GM23338 (cell line): ENCODE measurements at regions not wholly inside any gene's neighbourhood (a gene's known extent, or its start where the extent isn't known, plus 50 kb on each side); places are given as distances from the start of the nearest gene placed in this dataset.

ENCODE experiments used
- ATAC-seq: fragments of 200-7000 bp; cut with Tn5 transposase; 3 replicates; pipeline ENCODE4 v1.9.1; 2020
- DNase-seq: peaks from one replicate; pipeline ENCODE4 v3.0.0-alpha.2; 2015; ENCODE audit warnings: low spot score
- H2AFZ ChIP-seq: fragments of 200-600 bp; sonication (generic); 2 replicates; pipeline ENCODE4 v1.8.0; 2016; ENCODE audit warnings: antibody characterized with exemption, mild to moderate bottlenecking, moderate library complexity
- H3F3A ChIP-seq: fragments of 200-600 bp; sonication (generic); replicated peaks from 2 replicates; pipeline ENCODE4 v1.8.0; 2017; ENCODE audit warnings: antibody characterized with exemption, mixed run types, low read depth
- H3K27ac ChIP-seq: fragments of 200-600 bp; sonication (generic); 2 replicates; pipeline ENCODE4 v1.6.1; 2016; ENCODE audit warnings: low read depth
- H3K27me3 ChIP-seq: fragments of 200-600 bp; sonication (generic); 2 replicates; pipeline ENCODE4 v1.8.0; 2016; ENCODE audit warnings: mild to moderate bottlenecking, mixed run types, moderate library complexity; ENCODE audit not compliant: insufficient read depth
- H3K36me3 ChIP-seq: fragments of 200-600 bp; sonication (generic); 2 replicates; pipeline ENCODE4 v1.8.0; 2016; ENCODE audit warnings: mild to moderate bottlenecking; ENCODE audit not compliant: insufficient read depth
- H3K4me1 ChIP-seq: fragments of 200-600 bp; sonication (generic); 2 replicates; pipeline ENCODE4 v1.8.0; 2016; ENCODE audit warnings: mild to moderate bottlenecking, moderate library complexity; ENCODE audit not compliant: insufficient read depth
- H3K4me2 ChIP-seq: fragments of 200-600 bp; sonication (generic); 2 replicates; pipeline ENCODE4 v1.7.1; 2017; ENCODE audit warnings: mixed run types
- H3K4me3 ChIP-seq: fragments of 200-600 bp; sonication (generic); 2 replicates; pipeline ENCODE4 v1.6.1; 2016; ENCODE audit warnings: mixed run types
- H3K79me2 ChIP-seq: fragments of 200-600 bp; sonication (generic); replicated peaks from 2 replicates; pipeline ENCODE4 v1.8.0; 2017; ENCODE audit warnings: mild to moderate bottlenecking; ENCODE audit not compliant: insufficient read depth
- H3K9me2 ChIP-seq: fragments of 200-600 bp; sonication (generic); 2 replicates; pipeline ENCODE4 v1.8.0; 2017; ENCODE audit not compliant: insufficient read depth
- H4K20me1 ChIP-seq: fragments of 200-600 bp; sonication (generic); replicated peaks from 2 replicates; pipeline ENCODE4 v1.8.0; 2017; ENCODE audit warnings: mild to moderate bottlenecking; ENCODE audit not compliant: insufficient read depth
- H3K27ac Mint-ChIP-seq: 2 replicates; pipeline ENCODE4 v1.8.0; 2020; ENCODE audit warnings: inconsistent platforms, mild to moderate bottlenecking, moderate library complexity, mixed read lengths
- H3K27me3 Mint-ChIP-seq: 3 replicates; pipeline ENCODE4 v1.8.0; 2022; ENCODE audit warnings: low read depth, mild to moderate bottlenecking, moderate library complexity, mixed read lengths, inconsistent platforms; ENCODE audit not compliant: insufficient read depth, poor library complexity
- H3K36me3 Mint-ChIP-seq: 3 replicates; pipeline ENCODE4 v1.8.0; 2021; ENCODE audit warnings: low read depth, mild to moderate bottlenecking, inconsistent platforms, moderate library complexity, mixed read lengths
- H3K4me1 Mint-ChIP-seq: 3 replicates; pipeline ENCODE4 v1.8.0; 2020; ENCODE audit warnings: mild to moderate bottlenecking, inconsistent platforms, mixed read lengths
- H3K4me3 Mint-ChIP-seq: 3 replicates; pipeline ENCODE4 v1.8.0; 2021; ENCODE audit warnings: moderate library complexity, mild to moderate bottlenecking, inconsistent platforms, mixed read lengths
- H3K9me3 Mint-ChIP-seq: 3 replicates; pipeline ENCODE4 v1.8.0; 2020; ENCODE audit warnings: moderate library complexity, mild to moderate bottlenecking, inconsistent platforms, mixed read lengths
- CREB1 ChIP-seq: fragments of 250-450 bp; sonication (Bioruptor Pico); IDR thresholded peaks from 2 replicates; pipeline ENCODE4 v1.5.0; 2020; ENCODE audit warnings: low read depth, mild to moderate bottlenecking, moderate library complexity
- EZH2 ChIP-seq: fragments of 200-600 bp; sonication (generic); IDR thresholded peaks from one replicate; pipeline ENCODE4 v1.8.0; 2017; ENCODE audit warnings: antibody characterized with exemption, mild to moderate bottlenecking, low read depth; ENCODE audit not compliant: unreplicated experiment
- EZH2phosphoT487 ChIP-seq: fragments of 200-600 bp; sonication (generic); IDR thresholded peaks from one replicate; pipeline ENCODE4 v1.8.1; 2018; ENCODE audit warnings: antibody characterized with exemption; ENCODE audit not compliant: unreplicated experiment
- JUNB ChIP-seq: IDR thresholded peaks from one replicate; pipeline ENCODE4 v1.6.1; 2016; ENCODE audit warnings: antibody characterized with exemption; ENCODE audit not compliant: unreplicated experiment
- NANOG ChIP-seq: IDR thresholded peaks from 2 replicates; pipeline ENCODE4 v1.6.1; 2016; ENCODE audit warnings: antibody characterized with exemption, borderline replicate concordance
- POLR2AphosphoS5 ChIP-seq: IDR thresholded peaks from 2 replicates; pipeline ENCODE4 v1.6.1; 2016; ENCODE audit warnings: antibody characterized with exemption, low read depth
- STAT1 ChIP-seq: IDR thresholded peaks from one replicate; pipeline ENCODE4 v1.6.1; 2016; ENCODE audit warnings: antibody characterized with exemption; ENCODE audit not compliant: unreplicated experiment
- ZNF114 ChIP-seq: fragments of 250-450 bp; sonication (Bioruptor Pico); IDR thresholded peaks from 2 replicates; pipeline ENCODE4 v1.5.0; 2020; ENCODE audit warnings: mild to moderate bottlenecking, moderate library complexity
- ZNF331 ChIP-seq: fragments of 250-450 bp; sonication (Bioruptor Pico); IDR thresholded peaks from 2 replicates; pipeline ENCODE4 v1.5.0; 2020; ENCODE audit warnings: low read depth, mild to moderate bottlenecking, moderate library complexity
- TF ChIP-seq, protein P1 (sequence below), 2 experiments: fragments of 200-600 bp in 1 of 2; sonication (generic) in 1 of 2; conservative IDR thresholded peaks; 2 replicates each; pipeline versions ENCODE4 v1.5.1 to v1.6.1; 2016 to 2017; ENCODE audit warnings: antibody characterized with exemption in 2 of 2, low read depth in 2 of 2, mild to moderate bottlenecking in 2 of 2, moderate library complexity in 1 of 2
- TF ChIP-seq, protein P2 (sequence below): IDR thresholded peaks from one replicate; pipeline ENCODE4 v1.6.1; 2018; ENCODE audit warnings: antibody characterized with exemption; ENCODE audit not compliant: unreplicated experiment
- TF ChIP-seq, protein P3 (sequence below): IDR thresholded peaks from 2 replicates; pipeline ENCODE4 v1.6.1; 2016; ENCODE audit warnings: antibody characterized with exemption
- TF ChIP-seq, protein P4 (sequence below): fragments of 250-450 bp; sonication (Bioruptor Pico); IDR thresholded peaks from 2 replicates; pipeline ENCODE4 v1.5.0; 2020; ENCODE audit warnings: mild to moderate bottlenecking, moderate library complexity

DNA sequence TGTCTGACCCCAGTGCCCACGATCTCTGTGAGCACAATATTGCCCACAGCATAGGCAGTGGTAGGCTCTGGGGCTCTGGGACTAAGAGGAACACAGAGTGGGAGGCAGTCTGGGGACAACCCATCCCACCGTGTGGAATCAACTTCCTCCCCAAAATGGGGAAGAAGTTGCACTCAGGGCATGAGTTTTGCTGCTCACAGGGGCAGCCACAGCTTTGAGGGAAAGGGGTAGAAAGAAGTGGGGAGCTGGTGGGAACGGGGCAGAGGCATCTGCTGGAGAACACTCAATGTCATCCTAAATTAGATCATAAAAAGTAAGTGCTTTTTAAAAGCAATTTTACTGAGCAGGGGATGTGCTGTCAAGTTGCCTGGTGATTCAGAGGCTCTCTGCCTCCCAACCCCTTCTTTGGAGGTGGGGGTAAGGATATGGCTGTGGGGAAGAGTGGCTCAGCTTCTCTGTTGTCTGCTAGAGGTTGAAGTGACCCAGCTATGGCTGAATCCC, 233.8 kb upstream of the NCAM1 start:
- H3K27ac Mint-ChIP-seq, result no peak overlapping the region
- Histone ChIP-seq H3F3A (no peaks in the 10 kb centered on the region), H3K27ac (no peak overlapping the region), H3K27me3 (no peaks in the 10 kb centered on the region), H2AFZ (no peak overlapping the region), H3K4me1 (no peaks in the 10 kb centered on the region), H3K4me3 (no peak overlapping the region), H3K36me3 (no peaks in the 10 kb centered on the region), H3K9me2 (no peaks in the 10 kb centered on the region), H3K4me2 (no peak overlapping the region), H3K79me2 (no peaks in the 10 kb centered on the region), H4K20me1 (no peaks in the 10 kb centered on the region)
- no peak for ATAC-seq
- H3K9me3 Mint-ChIP-seq, result no peaks in the 10 kb centered on the region; the same call in 2 of the 3 replicates
- no peak for DNase-seq
- no peak for TF ChIP-seq EZH2phosphoT487
- TF ChIP-seq EZH2, result no peak
- no peak for TF ChIP-seq CREB1 (CRISPR knock-in tag)
- TF ChIP-seq, protein P1, sequence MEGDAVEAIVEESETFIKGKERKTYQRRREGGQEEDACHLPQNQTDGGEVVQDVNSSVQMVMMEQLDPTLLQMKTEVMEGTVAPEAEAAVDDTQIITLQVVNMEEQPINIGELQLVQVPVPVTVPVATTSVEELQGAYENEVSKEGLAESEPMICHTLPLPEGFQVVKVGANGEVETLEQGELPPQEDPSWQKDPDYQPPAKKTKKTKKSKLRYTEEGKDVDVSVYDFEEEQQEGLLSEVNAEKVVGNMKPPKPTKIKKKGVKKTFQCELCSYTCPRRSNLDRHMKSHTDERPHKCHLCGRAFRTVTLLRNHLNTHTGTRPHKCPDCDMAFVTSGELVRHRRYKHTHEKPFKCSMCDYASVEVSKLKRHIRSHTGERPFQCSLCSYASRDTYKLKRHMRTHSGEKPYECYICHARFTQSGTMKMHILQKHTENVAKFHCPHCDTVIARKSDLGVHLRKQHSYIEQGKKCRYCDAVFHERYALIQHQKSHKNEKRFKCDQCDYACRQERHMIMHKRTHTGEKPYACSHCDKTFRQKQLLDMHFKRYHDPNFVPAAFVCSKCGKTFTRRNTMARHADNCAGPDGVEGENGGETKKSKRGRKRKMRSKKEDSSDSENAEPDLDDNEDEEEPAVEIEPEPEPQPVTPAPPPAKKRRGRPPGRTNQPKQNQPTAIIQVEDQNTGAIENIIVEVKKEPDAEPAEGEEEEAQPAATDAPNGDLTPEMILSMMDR (conservative IDR thresholded peaks at IDR 0.05; ENCODE audit: low read depth in 2 of 2), result no peak
- TF ChIP-seq POLR2AphosphoS5, result no peak
- TF ChIP-seq STAT1, result no peak
- TF ChIP-seq JUNB, result no peak
- no peak for TF ChIP-seq NANOG
- TF ChIP-seq ZNF331 (CRISPR knock-in tag), result no peak
- TF ChIP-seq, protein P2, sequence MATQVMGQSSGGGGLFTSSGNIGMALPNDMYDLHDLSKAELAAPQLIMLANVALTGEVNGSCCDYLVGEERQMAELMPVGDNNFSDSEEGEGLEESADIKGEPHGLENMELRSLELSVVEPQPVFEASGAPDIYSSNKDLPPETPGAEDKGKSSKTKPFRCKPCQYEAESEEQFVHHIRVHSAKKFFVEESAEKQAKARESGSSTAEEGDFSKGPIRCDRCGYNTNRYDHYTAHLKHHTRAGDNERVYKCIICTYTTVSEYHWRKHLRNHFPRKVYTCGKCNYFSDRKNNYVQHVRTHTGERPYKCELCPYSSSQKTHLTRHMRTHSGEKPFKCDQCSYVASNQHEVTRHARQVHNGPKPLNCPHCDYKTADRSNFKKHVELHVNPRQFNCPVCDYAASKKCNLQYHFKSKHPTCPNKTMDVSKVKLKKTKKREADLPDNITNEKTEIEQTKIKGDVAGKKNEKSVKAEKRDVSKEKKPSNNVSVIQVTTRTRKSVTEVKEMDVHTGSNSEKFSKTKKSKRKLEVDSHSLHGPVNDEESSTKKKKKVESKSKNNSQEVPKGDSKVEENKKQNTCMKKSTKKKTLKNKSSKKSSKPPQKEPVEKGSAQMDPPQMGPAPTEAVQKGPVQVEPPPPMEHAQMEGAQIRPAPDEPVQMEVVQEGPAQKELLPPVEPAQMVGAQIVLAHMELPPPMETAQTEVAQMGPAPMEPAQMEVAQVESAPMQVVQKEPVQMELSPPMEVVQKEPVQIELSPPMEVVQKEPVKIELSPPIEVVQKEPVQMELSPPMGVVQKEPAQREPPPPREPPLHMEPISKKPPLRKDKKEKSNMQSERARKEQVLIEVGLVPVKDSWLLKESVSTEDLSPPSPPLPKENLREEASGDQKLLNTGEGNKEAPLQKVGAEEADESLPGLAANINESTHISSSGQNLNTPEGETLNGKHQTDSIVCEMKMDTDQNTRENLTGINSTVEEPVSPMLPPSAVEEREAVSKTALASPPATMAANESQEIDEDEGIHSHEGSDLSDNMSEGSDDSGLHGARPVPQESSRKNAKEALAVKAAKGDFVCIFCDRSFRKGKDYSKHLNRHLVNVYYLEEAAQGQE, result no peak
- TF ChIP-seq, protein P3, sequence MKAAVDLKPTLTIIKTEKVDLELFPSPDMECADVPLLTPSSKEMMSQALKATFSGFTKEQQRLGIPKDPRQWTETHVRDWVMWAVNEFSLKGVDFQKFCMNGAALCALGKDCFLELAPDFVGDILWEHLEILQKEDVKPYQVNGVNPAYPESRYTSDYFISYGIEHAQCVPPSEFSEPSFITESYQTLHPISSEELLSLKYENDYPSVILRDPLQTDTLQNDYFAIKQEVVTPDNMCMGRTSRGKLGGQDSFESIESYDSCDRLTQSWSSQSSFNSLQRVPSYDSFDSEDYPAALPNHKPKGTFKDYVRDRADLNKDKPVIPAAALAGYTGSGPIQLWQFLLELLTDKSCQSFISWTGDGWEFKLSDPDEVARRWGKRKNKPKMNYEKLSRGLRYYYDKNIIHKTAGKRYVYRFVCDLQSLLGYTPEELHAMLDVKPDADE, result no peak
- TF ChIP-seq, protein P4, sequence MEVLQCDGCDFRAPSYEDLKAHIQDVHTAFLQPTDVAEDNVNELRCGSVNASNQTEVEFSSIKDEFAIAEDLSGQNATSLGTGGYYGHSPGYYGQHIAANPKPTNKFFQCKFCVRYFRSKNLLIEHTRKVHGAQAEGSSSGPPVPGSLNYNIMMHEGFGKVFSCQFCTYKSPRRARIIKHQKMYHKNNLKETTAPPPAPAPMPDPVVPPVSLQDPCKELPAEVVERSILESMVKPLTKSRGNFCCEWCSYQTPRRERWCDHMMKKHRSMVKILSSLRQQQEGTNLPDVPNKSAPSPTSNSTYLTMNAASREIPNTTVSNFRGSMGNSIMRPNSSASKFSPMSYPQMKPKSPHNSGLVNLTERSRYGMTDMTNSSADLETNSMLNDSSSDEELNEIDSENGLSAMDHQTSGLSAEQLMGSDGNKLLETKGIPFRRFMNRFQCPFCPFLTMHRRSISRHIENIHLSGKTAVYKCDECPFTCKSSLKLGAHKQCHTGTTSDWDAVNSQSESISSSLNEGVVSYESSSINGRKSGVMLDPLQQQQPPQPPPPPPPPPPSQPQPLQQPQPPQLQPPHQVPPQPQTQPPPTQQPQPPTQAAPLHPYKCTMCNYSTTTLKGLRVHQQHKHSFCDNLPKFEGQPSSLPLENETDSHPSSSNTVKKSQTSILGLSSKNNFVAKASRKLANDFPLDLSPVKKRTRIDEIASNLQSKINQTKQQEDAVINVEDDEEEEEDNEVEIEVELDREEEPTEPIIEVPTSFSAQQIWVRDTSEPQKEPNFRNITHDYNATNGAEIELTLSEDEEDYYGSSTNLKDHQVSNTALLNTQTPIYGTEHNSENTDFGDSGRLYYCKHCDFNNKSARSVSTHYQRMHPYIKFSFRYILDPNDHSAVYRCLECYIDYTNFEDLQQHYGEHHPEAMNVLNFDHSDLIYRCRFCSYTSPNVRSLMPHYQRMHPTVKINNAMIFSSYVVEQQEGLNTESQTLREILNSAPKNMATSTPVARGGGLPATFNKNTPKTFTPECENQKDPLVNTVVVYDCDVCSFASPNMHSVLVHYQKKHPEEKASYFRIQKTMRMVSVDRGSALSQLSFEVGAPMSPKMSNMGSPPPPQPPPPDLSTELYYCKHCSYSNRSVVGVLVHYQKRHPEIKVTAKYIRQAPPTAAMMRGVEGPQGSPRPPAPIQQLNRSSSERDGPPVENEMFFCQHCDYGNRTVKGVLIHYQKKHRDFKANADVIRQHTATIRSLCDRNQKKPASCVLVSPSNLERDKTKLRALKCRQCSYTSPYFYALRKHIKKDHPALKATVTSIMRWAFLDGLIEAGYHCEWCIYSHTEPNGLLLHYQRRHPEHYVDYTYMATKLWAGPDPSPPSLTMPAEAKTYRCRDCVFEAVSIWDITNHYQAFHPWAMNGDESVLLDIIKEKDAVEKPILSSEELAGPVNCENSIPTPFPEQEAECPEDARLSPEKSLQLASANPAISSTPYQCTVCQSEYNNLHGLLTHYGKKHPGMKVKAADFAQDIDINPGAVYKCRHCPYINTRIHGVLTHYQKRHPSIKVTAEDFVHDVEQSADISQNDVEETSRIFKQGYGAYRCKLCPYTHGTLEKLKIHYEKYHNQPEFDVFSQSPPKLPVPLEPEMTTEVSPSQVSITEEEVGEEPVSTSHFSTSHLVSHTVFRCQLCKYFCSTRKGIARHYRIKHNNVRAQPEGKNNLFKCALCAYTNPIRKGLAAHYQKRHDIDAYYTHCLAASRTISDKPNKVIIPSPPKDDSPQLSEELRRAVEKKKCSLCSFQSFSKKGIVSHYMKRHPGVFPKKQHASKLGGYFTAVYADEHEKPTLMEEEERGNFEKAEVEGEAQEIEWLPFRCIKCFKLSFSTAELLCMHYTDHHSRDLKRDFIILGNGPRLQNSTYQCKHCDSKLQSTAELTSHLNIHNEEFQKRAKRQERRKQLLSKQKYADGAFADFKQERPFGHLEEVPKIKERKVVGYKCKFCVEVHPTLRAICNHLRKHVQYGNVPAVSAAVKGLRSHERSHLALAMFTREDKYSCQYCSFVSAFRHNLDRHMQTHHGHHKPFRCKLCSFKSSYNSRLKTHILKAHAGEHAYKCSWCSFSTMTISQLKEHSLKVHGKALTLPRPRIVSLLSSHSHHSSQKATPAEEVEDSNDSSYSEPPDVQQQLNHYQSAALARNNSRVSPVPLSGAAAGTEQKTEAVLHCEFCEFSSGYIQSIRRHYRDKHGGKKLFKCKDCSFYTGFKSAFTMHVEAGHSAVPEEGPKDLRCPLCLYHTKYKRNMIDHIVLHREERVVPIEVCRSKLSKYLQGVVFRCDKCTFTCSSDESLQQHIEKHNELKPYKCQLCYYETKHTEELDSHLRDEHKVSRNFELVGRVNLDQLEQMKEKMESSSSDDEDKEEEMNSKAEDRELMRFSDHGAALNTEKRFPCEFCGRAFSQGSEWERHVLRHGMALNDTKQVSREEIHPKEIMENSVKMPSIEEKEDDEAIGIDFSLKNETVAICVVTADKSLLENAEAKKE, result no peak
- no peak for TF ChIP-seq ZNF114 (CRISPR knock-in tag)
- no peak overlapping the region for H3K4me3 Mint-ChIP-seq
- peaks cover 1% of the 10 kb centered on the region for H3K27me3 Mint-ChIP-seq
- H3K36me3 Mint-ChIP-seq, result no peaks in the 10 kb centered on the region
- H3K4me1 Mint-ChIP-seq, result no peaks in the 10 kb centered on the region; the same call in 2 of the 3 replicates
